ENCODE measurements at regions not wholly inside any gene's neighbourhood (a gene's known extent, or its start where the extent isn't known, plus 50 kb on each side); places are given as distances from the start of the nearest gene placed in this dataset.

GRCh38 chr20:24840121-24840713, 108.9 kb upstream of the CST7 start:
- Histone ChIP-seq H4K20me1 (replicated peaks; ENCODE audit: control insufficient read depth, insufficient read depth, low read length) (no peaks in the 10 kb centered on the region), H3K9me3 (replicated peaks; ENCODE audit: control insufficient read depth, insufficient read depth, low read depth, low read length) (no peaks in the 10 kb centered on the region), H3K9ac (ENCODE audit: insufficient read depth in 1 of 2, low read depth in 2 of 2, low read length in 2 of 2) (no peak overlapping the region), H3K36me3 (ENCODE audit: control insufficient read depth, insufficient read depth, low read length) (no peaks in the 10 kb centered on the region), H3K27me3 (ENCODE audit: control insufficient read depth in 2 of 2, insufficient read depth in 2 of 2, low read length in 2 of 2) (no peaks in the 10 kb centered on the region), H3K4me1 (replicated peaks in 1 of 2; ENCODE audit: control insufficient read depth in 2 of 2, insufficient read depth in 2 of 2, low read length in 2 of 2) (no peaks in the 10 kb centered on the region), H3K27ac (ENCODE audit: extremely low read depth, low read depth, low read length) (no peak overlapping the region), H3K4me2 (ENCODE audit: insufficient read depth, low read length) (no peak overlapping the region), H3K9me1 (ENCODE audit: control insufficient read depth, insufficient read depth, low read length) (no peaks in the 10 kb centered on the region), H3K79me2 (ENCODE audit: control insufficient read depth, insufficient read depth, low read length) (no peaks in the 10 kb centered on the region), H2AFZ (ENCODE audit: low read depth, low read length) (no peak overlapping the region), H3K4me3 (no peak overlapping the region)
- ChIA-PET POLR2A (no interaction called here), CTCF (ENCODE audit: low intra/inter-chr PET ratio) (no interaction called here)
- no peak for ATAC-seq
- FAIRE-seq: no peak
- no peak for DNase-seq (ENCODE audit: extremely low read depth in 1 of 4, low spot score in 3 of 4)
- TF ChIP-seq EP400 (IDR thresholded peaks at IDR 0.05) (no peak), BCL6 (CRISPR knock-in tag; IDR thresholded peaks at IDR 0.05) (no peak), ZNF76 (CRISPR knock-in tag; IDR thresholded peaks at IDR 0.05; ENCODE audit: borderline replicate concordance) (no peak), ZNF436 (CRISPR knock-in tag; IDR thresholded peaks at IDR 0.05) (no peak), PTBP1 (IDR thresholded peaks at IDR 0.05; ENCODE audit: low read depth, low read length) (no peak), HDAC1 (IDR thresholded peaks at IDR 0.05) (no peak), PHF21A (IDR thresholded peaks at IDR 0.05; ENCODE audit: borderline replicate concordance, low read depth) (no peak), ZNF134 (CRISPR knock-in tag; conservative IDR thresholded peaks at IDR 0.05) (no peak), FIP1L1 (IDR thresholded peaks at IDR 0.05; ENCODE audit: low read depth, low read length, poor library complexity, severe bottlenecking) (no peak)
- TF ChIP-seq, protein P1, sequence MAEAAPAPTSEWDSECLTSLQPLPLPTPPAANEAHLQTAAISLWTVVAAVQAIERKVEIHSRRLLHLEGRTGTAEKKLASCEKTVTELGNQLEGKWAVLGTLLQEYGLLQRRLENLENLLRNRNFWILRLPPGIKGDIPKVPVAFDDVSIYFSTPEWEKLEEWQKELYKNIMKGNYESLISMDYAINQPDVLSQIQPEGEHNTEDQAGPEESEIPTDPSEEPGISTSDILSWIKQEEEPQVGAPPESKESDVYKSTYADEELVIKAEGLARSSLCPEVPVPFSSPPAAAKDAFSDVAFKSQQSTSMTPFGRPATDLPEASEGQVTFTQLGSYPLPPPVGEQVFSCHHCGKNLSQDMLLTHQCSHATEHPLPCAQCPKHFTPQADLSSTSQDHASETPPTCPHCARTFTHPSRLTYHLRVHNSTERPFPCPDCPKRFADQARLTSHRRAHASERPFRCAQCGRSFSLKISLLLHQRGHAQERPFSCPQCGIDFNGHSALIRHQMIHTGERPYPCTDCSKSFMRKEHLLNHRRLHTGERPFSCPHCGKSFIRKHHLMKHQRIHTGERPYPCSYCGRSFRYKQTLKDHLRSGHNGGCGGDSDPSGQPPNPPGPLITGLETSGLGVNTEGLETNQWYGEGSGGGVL (CRISPR knock-in tag; IDR thresholded peaks at IDR 0.05): no peak
- in situ Hi-C loops (cut with MboI): no loop called here
- BruUV-seq (replicated peaks): no TSS peak
- 2% methylated on average over 7 of the region's 8 CpGs for WGBS (ENCODE audit: insufficient coverage, low coverage, missing lambda C conversion rate)
- intact Hi-C loops (cut with micrococcal nuclease): no loop called here
